Heart right ventricle (tissue), 16 donors: ENCODE measurements at regions not wholly inside any gene's neighbourhood (a gene's known extent, or its start where the extent isn't known, plus 50 kb on each side); places are given as distances from the start of the nearest gene placed in this dataset.

ENCODE experiments used
- ATAC-seq, 8 donors: fragments of 200-7000 bp; cut with Tn5 transposase; one replicate each; pipeline ENCODE4 v1.9.1; 2020; ENCODE audit warnings: mild to moderate bottlenecking in 8 of 8, moderate library complexity in 8 of 8, moderate number of reproducible peaks in 1 of 8
- DNase-seq, 2 donors: peaks; one replicate each; pipeline ENCODE4 v3.0.0-alpha.2; 2020
- H3K27ac ChIP-seq, 10 donors: fragments of 200-600 bp; sonication (generic) in 2 of 10; one replicate each; pipeline versions ENCODE4 v1.5.0 to v1.8.0; 2020 to 2022; ENCODE audit warnings: mild to moderate bottlenecking in 3 of 10
- H3K27me3 ChIP-seq, 7 donors: fragments of 200-600 bp; one replicate each; pipeline ENCODE4 v1.8.0; 2021 to 2022; ENCODE audit warnings: mild to moderate bottlenecking in 2 of 7
- H3K36me3 ChIP-seq, 9 donors: fragments of 200-600 bp; sonication (generic) in 1 of 9; one replicate each; pipeline versions ENCODE4 v1.5.0 to v1.8.0; 2020 to 2022; ENCODE audit warnings: mild to moderate bottlenecking in 2 of 9
- H3K4me1 ChIP-seq, 9 donors: fragments of 200-600 bp; sonication (generic) in 1 of 9; one replicate each; pipeline versions ENCODE4 v1.5.0 to v1.8.0; 2020 to 2022; ENCODE audit warnings: mild to moderate bottlenecking in 4 of 9
- H3K4me3 ChIP-seq, 10 donors: fragments of 200-600 bp; sonication (generic) in 2 of 10; one replicate each; pipeline versions ENCODE4 v1.5.0 to v1.8.0; 2020 to 2022; ENCODE audit warnings: mild to moderate bottlenecking in 7 of 10, moderate library complexity in 2 of 10
- H3K9me3 ChIP-seq, 11 donors: fragments of 200-600 bp in 10 of 11; sonication (generic) in 2 of 11; one replicate each; pipeline versions ENCODE4 v1.5.0 to v1.8.0; 2013 to 2022; ENCODE audit warnings: mild to moderate bottlenecking in 2 of 11, control low read depth in 1 of 11, moderate library complexity in 1 of 11
- CTCF ChIP-seq, 9 donors: fragments of 200-600 bp; sonication (generic) in 2 of 9; IDR thresholded peaks; one replicate each; pipeline versions ENCODE4 v1.5.0 to v1.8.0; 2021 to 2022; ENCODE audit warnings: antibody characterized with exemption in 9 of 9, mild to moderate bottlenecking in 5 of 9, moderate library complexity in 1 of 9
- WGBS, 2 donors: extraction: QIAGEN DNeasy Blood & Tissue Kit; methylation state at CpG; one replicate each; pipeline ENCODE4 v1.1.7; 2013; ENCODE audit warnings: inconsistent platforms in 1 of 2; 5-methylcytosine and 5-hydroxymethylcytosine counted together
- intact Hi-C, 10 donors: fragments of 100-400 bp; cut with DNase I; formaldehyde crosslinking; loops; one replicate each; pipeline versions ENCODE4 v1.11.1 to v1.14.2; 2022
- donor health status: Arrhythmogenic right ventricular cardiomyopathy.
- donor health status: ischemic (EF 13 %, LVEDD 7.1; RV severe dilation, severe dysfunction).
- donor health status: healthy with polysubstance abuse.
- donor health status: DM: no; HTN: yes; CAD: no.
- donor health status: DM: no; HTN: no; CAD: no.
- donor health status: ischemic (EF 25% LVEDD 6.9; RV normal size, moderate dysfunction).
- donor health status: ischemic (EF 25% LVEDD 5.7; RV mildly dilated, moderate dysfunction).
- donor health status: healthy.
- donor health status: DM: yes; HTN: yes; CAD: no.
- donor health status: Ischemic cardiomyopathy.
- donor health status: ischemic (EF 35%, LVEDD 5.7; RV mildly dilated, moderate dysfunction).
- donor health status: nonischemic (EF 11% LVEDD 7.7; RV severe dilation, severe dysfunction).
- donor health status: DM: yes; HTN: yes; CAD: no.
- donor health status: PGD.
- donor health status: ischemic (EF 29% LVEDD 5.4; RV normal size, mild dysfunction).
- donor health status: nonischemic (EF 23%, LVEDD 6.1; RV moderate dilation, normal function).

- ATAC-seq: no peak
Measured at GRCh38 chr5:155085282-155085989, 71.9 kb downstream of the KIF4B start.

GRCh38 chr5:155087036-155087435 is 73.5 kb downstream of the KIF4B start:
- intact Hi-C loops: no loop called here
- WGBS, 2 donors: 81 to 84% methylated on average over 4 of the region's 4 CpGs
- H3K27ac ChIP-seq: no peak overlapping the region
- DNase-seq (no peak), ATAC-seq (no peak)
- peaks cover 0 to 7% (median 0%) of the 10 kb centered on the region in 11 donors for H3K9me3 ChIP-seq
- TF ChIP-seq CTCF (IDR thresholded peaks at IDR 0.05): no peak
- no peak overlapping the region for H3K4me3 ChIP-seq
- H3K27me3 ChIP-seq: no peaks in the 10 kb centered on the region
- H3K36me3 ChIP-seq: no peaks in the 10 kb centered on the region
- H3K4me1 ChIP-seq: peaks cover 0 to 16% (median 8%) of the 10 kb centered on the region in 9 donors

More at GRCh38 chr5:155085282-155085989, 71.9 kb downstream of the KIF4B start:
- peaks cover 0 to 2% (median 0%) of the 10 kb centered on the region in 9 donors for H3K4me1 ChIP-seq
- H3K36me3 ChIP-seq: no peaks in the 10 kb centered on the region
- no peak for DNase-seq
- H3K4me3 ChIP-seq: no peak overlapping the region
- intact Hi-C loops: no loop called here
- H3K27ac ChIP-seq: no peak overlapping the region
- no peak for TF ChIP-seq CTCF (IDR thresholded peaks at IDR 0.05)
- peaks cover 0 to 7% (median 0%) of the 10 kb centered on the region in 11 donors for H3K9me3 ChIP-seq
- no peaks in the 10 kb centered on the region for H3K27me3 ChIP-seq
- 78 to 88% methylated on average over 4 of the region's 4 CpGs for WGBS, 2 donors

GRCh38 chr5:155088811-155089210 is 75.3 kb downstream of the KIF4B start:
- Histone ChIP-seq H3K4me3 (no peak overlapping the region), H3K9me3 (peaks cover 0 to 5% (median 0%) of the 10 kb centered on the region in 11 donors), H3K27ac (no peak overlapping the region), H3K36me3 (no peaks in the 10 kb centered on the region), H3K27me3 (no peaks in the 10 kb centered on the region), H3K4me1 (peaks cover 0 to 21% (median 13%) of the 10 kb centered on the region in 9 donors)
- no peak for TF ChIP-seq CTCF (IDR thresholded peaks at IDR 0.05)
- no peak for DNase-seq
- ATAC-seq: no peak
- WGBS, 2 donors: 95 to 100% methylated on average over 2 of the region's 2 CpGs
- intact Hi-C loops: no loop called here

- Histone ChIP-seq H3K4me1 (peaks cover 0 to 26% (median 13%) of the 10 kb centered on the region in 9 donors), H3K9me3 (no peaks in the 10 kb centered on the region), H3K4me3 (no peak overlapping the region), H3K27me3 (no peaks in the 10 kb centered on the region), H3K36me3 (no peaks in the 10 kb centered on the region), H3K27ac (no peak overlapping the region)
- TF ChIP-seq CTCF (IDR thresholded peaks at IDR 0.05): no peak
- ATAC-seq (no peak), DNase-seq (no peak)
- 95 to 98% methylated on average over 1 of the region's 1 CpG for WGBS, 2 donors
- intact Hi-C loops: loop anchor here in 3 of 10 donors (2.0 to 5.0 kb wide), 4 partner anchors 37 to 393 kb away; no protein-coding TSS in a partner anchor
Measured at GRCh38 chr5:155089643-155090042, 76.1 kb downstream of the KIF4B start.
